GM03348 (cell line): ENCODE measurements at regions not wholly inside any gene's neighbourhood (a gene's known extent, or its start where the extent isn't known, plus 50 kb on each side); places are given as distances from the start of the nearest gene placed in this dataset.

ENCODE experiments used
- DNase-seq: peaks from one replicate; pipeline ENCODE4 v3.0.0; 2012; ENCODE audit warnings: low spot score

GRCh38 chr7:46537191-46537905, 616.3 kb upstream of the IGFBP3 start:
- DNase-seq: no peak

GRCh38 chr7:46534664-46535588, 613.9 kb upstream of the IGFBP3 start:
- no peak for DNase-seq

GRCh38 chr7:46533946-46534345, 612.9 kb upstream of the IGFBP3 start:
- DNase-seq: no peak

- no peak for DNase-seq
Measured at GRCh38 chr7:46532571-46532970, 611.5 kb upstream of the IGFBP3 start.

- no peak for DNase-seq
Measured at GRCh38 chr7:46530081-46530750, 609.1 kb upstream of the IGFBP3 start.

GRCh38 chr7:46527360-46527759, 606.3 kb upstream of the IGFBP3 start:
- DNase-seq: no peak

GRCh38 chr7:46525876-46526275, 604.8 kb upstream of the IGFBP3 start:
- DNase-seq: no peak

- DNase-seq: no peak
Measured at GRCh38 chr7:46524350-46524749, 603.3 kb upstream of the IGFBP3 start.

GRCh38 chr7:46522354-46522906, 601.4 kb upstream of the IGFBP3 start:
- DNase-seq: no peak

- no peak for DNase-seq
Measured at GRCh38 chr7:46518713-46519112, 597.6 kb upstream of the IGFBP3 start.

- no peak for DNase-seq
Measured at GRCh38 chr7:46515844-46516590, 594.9 kb upstream of the IGFBP3 start.

GRCh38 chr7:46513447-46513848, 592.4 kb upstream of the IGFBP3 start:
- DNase-seq: no peak

- no peak for DNase-seq
Measured at GRCh38 chr7:46512891-46513413, 591.9 kb upstream of the IGFBP3 start.

- no peak for DNase-seq
Measured at GRCh38 chr7:46511442-46512215, 590.6 kb upstream of the IGFBP3 start.

GRCh38 chr7:46508583-46508982, 587.5 kb upstream of the IGFBP3 start:
- no peak for DNase-seq

- no peak for DNase-seq
Measured at GRCh38 chr7:46507560-46507959, 586.5 kb upstream of the IGFBP3 start.

- no peak for DNase-seq
Measured at GRCh38 chr7:46494441-46494840, 573.4 kb upstream of the IGFBP3 start.

GRCh38 chr7:46494028-46494427, 573.0 kb upstream of the IGFBP3 start:
- DNase-seq: peak; percentile 36

- no peak for DNase-seq
Measured at GRCh38 chr7:46493196-46493595, 572.1 kb upstream of the IGFBP3 start.

- no peak for DNase-seq
Measured at GRCh38 chr7:46492466-46492865, 571.4 kb upstream of the IGFBP3 start.

GRCh38 chr7:46490406-46490805, 569.3 kb upstream of the IGFBP3 start:
- no peak for DNase-seq
